ENCODE measurements at regions not wholly inside any gene's neighbourhood (a gene's known extent, or its start where the extent isn't known, plus 50 kb on each side); places are given as distances from the start of the nearest gene placed in this dataset.

DNA sequence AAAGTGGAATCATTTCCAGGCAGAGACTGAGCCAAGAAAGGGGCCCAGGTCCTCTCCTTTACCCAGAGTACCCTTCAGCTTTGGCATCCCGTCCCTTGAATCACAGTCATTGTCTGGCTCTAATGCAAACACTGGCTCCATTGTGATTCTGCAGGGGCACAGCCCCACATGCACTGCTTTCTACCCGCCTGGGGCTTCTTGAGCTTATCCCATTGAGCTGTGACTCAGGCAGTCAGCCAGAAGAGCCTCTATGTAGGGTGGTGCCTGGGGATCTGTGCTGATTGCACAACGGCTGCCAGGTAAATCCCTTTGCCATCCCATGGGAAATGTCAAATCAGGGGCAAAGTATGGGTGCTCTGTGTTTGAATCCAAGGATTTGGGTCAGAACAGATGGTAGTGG is 88.9 kb downstream of the RASSF10 start:
- H3K4me3 ChIP-seq (ENCODE audit: low read depth, low read length), result no peak overlapping the region
- TF ChIP-seq, protein P1, sequence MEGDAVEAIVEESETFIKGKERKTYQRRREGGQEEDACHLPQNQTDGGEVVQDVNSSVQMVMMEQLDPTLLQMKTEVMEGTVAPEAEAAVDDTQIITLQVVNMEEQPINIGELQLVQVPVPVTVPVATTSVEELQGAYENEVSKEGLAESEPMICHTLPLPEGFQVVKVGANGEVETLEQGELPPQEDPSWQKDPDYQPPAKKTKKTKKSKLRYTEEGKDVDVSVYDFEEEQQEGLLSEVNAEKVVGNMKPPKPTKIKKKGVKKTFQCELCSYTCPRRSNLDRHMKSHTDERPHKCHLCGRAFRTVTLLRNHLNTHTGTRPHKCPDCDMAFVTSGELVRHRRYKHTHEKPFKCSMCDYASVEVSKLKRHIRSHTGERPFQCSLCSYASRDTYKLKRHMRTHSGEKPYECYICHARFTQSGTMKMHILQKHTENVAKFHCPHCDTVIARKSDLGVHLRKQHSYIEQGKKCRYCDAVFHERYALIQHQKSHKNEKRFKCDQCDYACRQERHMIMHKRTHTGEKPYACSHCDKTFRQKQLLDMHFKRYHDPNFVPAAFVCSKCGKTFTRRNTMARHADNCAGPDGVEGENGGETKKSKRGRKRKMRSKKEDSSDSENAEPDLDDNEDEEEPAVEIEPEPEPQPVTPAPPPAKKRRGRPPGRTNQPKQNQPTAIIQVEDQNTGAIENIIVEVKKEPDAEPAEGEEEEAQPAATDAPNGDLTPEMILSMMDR (IDR thresholded peaks at IDR 0.05; ENCODE audit: borderline replicate concordance, insufficient read depth, low read depth, low read length), result no peak

DNA sequence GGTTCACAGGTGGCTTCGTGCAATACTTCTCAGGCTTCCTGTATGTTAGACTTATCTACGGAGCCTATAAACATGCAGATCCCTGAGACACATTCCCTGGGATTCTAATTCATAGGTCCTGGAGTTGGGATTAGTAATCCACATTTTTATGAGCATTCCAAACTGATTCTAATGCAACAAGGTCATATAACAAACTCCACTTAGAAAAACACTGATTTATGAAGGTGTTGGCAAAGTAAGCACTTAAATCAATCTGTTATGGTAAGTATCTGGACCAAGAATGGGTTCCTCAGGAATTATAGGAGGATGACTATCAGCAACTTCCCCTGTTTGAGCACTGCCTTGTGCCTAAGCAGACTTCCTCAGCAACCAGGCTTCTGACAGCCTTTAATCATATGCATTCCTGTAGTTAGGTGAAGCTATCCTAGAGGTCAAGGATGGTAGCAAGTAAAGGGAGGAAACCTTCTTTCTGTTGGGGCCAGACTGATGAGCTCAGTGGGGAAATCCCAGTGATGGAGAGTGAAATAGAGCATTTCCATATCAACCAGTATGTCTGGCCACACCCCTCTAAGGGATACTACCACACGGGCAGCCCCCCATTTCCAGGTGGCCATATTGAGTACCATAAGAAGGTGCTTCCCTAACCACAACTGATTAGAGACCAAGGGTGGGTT is 89.6 kb downstream of the RASSF10 start:
- TF ChIP-seq, protein P1 (IDR thresholded peaks at IDR 0.05; ENCODE audit: borderline replicate concordance, insufficient read depth, low read depth, low read length), result no peak
- no peak overlapping the region for H3K4me3 ChIP-seq (ENCODE audit: low read depth, low read length)

DNA sequence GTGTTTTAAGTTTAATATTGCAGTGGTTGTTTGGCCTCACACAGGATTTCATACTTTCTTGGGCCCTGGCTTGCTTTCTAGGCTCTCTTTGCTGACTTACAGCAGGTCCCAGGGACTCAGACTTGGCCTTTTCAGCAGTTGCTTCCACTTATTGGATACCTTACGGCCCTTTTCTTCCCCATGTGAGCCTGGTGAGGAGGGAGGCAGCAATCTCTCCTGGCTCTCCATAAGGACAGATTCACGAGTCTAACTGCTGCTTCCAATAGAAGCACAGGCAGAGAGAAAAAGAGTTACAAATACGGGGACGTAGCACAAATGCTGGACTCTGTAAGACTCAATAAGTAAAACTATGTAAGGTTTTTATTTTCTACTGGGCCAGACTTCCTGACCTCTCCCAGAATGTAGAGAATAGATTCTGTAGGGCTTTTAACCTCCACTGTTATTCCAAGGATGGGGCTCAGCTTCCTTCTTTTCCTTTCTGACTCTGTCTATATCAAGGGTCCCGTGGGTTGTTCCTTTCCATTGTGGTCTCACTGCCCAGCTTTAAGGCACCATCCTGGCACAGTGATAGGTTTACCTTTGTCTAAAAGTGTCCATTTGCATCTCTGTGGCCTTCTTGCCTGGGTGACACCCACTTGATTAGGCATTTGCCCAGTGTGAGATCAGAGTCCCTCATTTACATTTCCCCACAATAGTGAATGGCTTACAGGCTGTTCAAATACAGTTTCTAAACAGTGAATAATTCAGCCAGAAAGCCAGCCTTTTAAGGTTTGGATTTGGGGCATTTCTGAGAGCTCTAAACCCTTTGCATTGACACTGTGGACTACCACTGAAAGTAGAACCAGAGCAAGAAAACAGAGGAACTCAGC is 92.8 kb downstream of the RASSF10 start:
- no peak overlapping the region for H3K4me3 ChIP-seq (ENCODE audit: low read depth, low read length)
- TF ChIP-seq, protein P1 (IDR thresholded peaks at IDR 0.05; ENCODE audit: borderline replicate concordance, insufficient read depth, low read depth, low read length), result no peak

DNA sequence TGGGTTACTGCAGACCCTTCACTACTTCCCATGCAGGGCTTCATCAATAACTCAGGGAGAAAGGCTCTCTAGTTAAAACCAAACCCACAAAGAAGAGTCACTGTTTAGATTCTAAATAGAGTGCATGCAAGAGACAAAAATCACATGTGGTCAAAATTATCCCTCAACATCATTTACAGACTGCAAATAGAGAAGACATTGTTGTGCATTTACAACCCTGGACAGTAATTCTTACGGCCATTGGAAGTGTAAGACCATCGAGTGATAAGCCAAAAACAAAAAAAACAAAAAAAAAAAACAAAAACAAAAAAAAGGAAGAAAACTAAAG is 93.4 kb downstream of the RASSF10 start:
- TF ChIP-seq, protein P1 (IDR thresholded peaks at IDR 0.05; ENCODE audit: borderline replicate concordance, insufficient read depth, low read depth, low read length), result no peak
- H3K4me3 ChIP-seq (ENCODE audit: low read depth, low read length), result no peak overlapping the region

DNA sequence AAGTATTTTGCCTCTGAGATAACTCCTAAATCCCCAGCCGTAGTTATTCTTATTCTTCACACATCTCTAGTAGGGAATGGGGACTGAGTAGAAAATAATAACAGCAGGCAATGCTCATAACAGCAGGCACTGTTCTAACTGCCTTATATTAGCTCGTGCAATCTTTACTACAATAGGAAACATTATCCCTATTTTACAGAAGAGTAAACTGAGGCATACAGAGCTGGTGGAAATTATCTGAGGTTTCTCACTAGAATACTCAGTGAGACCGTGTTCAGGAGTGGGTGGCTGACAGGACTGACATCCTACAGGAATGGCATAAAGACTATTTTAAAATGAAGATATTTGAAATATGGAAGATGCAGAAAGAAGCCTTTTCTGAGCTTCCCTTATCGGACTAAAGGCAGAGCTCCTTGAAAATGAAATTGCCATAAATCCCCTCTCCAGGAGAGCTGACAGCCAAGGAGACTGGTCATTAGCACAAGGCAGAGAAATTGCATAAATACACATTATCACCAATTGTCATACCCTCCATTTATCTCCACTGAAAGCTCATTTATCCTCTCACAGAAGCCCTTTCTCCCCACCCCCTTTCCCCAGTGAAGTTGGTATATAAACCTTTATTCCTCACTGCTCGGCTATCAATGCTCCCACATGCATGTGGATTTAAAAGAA is 93.9 kb downstream of the RASSF10 start:
- no peak overlapping the region for H3K4me3 ChIP-seq (ENCODE audit: low read depth, low read length)
- TF ChIP-seq, protein P1 (IDR thresholded peaks at IDR 0.05; ENCODE audit: borderline replicate concordance, insufficient read depth, low read depth, low read length), result no peak

DNA sequence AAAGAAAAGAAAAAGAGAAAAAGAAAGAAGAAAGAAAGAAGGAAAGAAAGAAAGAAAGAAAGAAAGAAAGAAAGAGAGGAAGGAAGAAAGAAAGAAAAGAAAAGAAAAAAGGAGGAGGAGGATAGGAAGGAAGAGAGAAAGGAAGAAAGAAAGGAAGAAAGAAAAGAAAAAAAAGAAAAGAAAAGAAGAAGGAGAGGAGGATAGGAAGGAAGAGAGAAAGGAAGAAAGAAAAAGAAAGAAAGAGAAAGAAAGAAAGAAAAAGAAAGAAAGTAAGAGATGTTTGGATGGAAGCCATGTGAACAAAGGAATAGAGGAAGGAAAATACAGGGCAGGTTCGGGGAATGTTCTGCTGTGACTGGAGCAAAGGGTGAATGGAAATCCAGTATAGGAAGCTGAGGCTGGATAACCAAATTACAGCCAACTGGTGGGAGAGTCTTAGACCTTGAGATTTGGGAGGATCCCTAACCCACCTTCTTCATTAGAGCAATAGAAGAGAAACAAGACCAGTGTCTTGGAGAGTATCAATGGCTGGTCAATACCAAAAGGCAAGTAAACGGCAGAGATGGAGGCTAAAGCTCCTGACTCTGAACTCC is 94.9 kb downstream of the RASSF10 start:
- H3K4me3 ChIP-seq (ENCODE audit: low read depth, low read length), result no peak overlapping the region
- TF ChIP-seq, protein P1 (IDR thresholded peaks at IDR 0.05; ENCODE audit: borderline replicate concordance, insufficient read depth, low read depth, low read length), result no peak

Measured in GM12875 (cell line).